GM19023 (cell line): ENCODE measurements at regions not wholly inside any gene's neighbourhood (a gene's known extent, or its start where the extent isn't known, plus 50 kb on each side); places are given as distances from the start of the nearest gene placed in this dataset.

Experiments used
- ATAC-seq: cut with Tn5 transposase; IDR thresholded peaks from one replicate; pipeline ENCODE4 v1.9.1; 2021; ENCODE audit warnings: mild to moderate bottlenecking, moderate library complexity; ENCODE audit not compliant: unreplicated experiment

GRCh38 chr3:152051501-152052404, 178.3 kb downstream of the SUCNR1 start:
- peak; percentile 63 for ATAC-seq

DNA sequence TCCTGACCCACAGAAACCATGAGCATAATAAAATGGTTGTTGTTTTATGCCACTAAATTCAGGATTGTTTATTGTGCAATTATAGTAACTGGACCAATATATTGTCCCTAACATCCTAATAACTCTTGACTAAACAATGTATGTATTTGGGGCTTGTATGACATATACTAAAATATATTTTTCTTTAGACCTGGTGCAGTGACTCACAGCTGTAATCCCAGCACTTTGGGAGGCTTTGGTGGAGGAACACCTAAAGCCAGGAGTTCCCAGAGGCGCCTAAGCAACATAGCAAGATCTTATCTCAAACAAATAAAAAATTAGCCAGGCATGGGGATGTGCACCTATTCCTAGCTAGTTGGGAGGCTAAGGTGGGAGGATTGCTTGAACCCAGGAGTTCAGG, 180.4 kb downstream of the SUCNR1 start:
- no peak for ATAC-seq

- no peak for ATAC-seq
Observed at GRCh38 chr3:152054315-152054714, 180.9 kb downstream of the SUCNR1 start.

DNA sequence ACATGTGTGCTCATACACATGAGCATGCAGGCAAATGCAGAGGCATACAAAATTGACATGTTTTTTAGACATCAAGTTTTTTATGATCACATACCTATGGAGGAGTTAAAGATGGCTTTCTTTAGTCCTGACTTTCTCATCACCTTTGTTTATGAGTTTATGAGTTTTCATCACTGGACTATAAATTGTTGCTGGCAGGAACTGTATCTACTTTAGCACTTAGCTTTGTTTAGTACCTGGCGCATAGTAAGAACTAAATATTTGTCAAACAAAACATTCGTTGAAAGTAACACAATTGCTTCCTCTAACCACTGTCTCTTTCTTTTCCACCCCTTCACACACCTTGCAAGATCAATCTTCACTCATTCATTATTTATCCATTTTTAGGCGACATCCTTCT, 182.6 kb downstream of the SUCNR1 start:
- no peak for ATAC-seq

- no peak for ATAC-seq
Observed at GRCh38 chr3:152056481-152056880, 183.0 kb downstream of the SUCNR1 start.

DNA sequence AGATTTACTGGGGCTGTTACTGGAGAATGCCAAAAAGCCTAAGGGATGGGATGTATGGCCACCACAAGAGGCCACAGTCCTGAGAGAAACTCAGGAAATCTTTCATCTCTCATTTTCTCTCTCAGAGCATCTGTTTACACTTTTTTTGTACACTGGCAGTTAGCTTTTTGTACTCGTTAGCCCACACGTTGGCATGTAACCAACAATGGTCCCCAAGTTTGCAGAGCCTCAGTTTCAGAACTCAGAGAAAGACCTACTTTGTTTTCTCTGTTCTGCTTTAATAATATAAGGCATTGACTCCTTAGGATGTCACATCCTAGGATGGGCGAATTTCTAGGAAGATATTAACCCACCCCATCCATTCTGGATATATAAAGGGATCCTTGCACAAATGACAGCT, 183.5 kb downstream of the SUCNR1 start:
- no peak for ATAC-seq

DNA sequence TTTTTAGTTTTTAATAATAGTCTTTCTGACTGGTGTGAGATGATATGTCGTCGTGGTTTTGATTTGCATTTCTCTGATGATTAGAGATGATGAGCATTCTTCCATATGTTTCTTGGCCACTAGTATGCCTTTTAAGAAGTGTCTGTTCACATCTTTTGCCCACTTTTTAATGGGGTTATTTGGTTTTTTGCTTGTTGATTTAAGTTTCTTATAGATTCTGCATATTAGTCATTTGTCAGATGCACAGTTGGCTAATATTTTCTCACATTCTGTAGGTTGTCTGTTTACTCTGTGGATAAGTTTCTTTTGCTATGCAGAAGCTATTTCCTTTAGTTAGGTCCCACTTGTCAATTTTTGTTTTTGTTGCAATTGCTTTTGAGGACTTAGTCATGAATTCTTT, 185.4 kb downstream of the SUCNR1 start:
- ATAC-seq = no peak

DNA sequence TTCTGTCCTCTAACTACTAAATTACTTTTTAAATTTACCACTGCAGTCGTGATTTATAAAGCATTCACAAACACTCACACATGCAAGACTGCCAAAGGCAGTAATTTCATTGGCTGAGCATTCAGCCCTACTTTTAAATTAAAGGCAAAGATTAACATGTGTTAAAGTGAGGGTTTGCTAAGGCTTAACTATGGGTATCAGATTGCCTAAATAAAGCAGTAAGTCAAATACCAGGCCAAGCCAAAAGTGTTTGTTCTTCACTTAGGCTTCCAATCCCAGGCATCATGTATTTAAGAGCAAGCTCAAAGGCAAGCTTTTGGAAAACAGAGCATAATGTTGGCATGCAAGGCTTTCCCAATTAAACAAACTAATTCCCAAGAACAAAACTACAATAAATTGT, 187.3 kb downstream of the SUCNR1 start:
- ATAC-seq = no peak

GRCh38 chr3:152061296-152061695, 187.9 kb downstream of the SUCNR1 start:
- ATAC-seq = no peak

DNA sequence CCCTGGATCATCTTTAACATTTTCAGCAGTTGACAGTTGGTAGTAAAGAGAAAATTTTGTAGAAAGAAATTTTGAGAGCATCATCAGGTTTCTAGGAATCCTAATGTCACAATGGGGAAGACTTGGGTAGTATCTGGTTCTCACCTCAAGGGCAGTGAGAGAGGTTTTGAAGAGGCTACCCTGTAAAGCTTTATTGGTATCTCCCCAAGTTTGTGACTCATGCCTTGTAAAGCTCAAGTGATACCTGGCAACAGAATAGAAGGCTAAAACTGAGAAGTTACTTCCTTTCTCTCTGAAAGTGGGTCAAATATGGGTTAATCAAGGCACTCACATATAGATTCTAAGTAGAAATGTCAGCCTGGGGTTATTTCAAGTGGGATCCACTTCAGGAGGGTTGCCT, 196.4 kb downstream of the SUCNR1 start:
- no peak for ATAC-seq

DNA sequence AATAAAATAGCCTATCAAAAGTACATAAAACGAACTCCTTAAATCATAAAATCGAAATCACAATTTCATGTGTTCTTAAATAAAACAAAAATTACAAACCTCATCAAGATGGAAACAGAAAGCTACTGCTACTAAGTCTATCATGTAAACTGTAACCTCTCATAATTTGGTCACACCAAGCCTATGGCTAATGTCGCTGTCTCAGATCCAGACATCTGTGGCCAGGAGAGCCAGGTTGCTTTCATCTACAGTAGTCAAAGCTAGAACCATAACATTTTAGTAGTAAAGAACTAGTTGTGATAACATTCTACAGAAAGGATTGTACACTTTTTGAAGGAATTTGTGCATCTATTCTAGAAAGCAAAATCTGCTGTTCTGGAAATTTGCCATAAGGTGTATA, 197.4 kb upstream of the MBNL1 start:
- no peak for ATAC-seq

GRCh38 chr3:152071924-152072323, 196.8 kb upstream of the MBNL1 start:
- ATAC-seq = no peak

DNA sequence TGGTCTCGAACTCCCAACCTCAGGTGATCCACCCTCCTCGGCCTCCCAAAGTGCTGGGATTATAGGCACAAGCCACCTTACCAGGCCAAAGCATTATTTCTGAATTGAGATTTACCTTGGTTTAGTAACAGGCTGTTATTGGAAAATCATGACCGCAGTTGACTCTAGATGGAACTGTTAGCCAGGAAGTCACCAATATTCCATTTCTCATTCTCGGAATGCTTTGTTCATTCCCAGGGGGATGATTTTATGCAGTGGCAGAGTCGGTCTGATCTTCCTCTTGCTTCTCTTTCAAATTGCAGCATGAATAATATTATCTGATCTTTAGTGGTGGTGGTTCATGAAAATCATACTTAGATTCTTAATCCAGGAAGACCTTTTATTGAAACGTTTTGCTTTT, 195.5 kb upstream of the MBNL1 start:
- no peak for ATAC-seq

DNA sequence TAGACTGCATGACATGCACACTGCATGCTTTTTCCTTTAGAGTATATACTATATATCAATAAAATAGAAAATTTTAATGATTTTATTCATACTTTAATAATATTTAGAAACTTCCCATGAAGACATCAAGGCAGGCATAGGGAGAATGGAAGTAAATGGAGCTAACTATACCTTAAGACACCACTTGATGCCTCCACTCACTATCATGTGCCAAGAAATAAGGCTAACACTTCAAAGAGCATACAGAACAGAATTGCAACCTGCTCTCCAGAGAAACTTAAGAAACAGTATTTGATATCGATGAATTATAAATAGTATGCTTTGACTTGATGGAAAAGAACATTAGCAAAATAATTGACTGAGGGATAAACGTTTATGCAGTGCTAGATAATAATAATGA, 192.6 kb upstream of the MBNL1 start:
- ATAC-seq = no peak

GRCh38 chr3:152079980-152080379, 188.7 kb upstream of the MBNL1 start:
- ATAC-seq = no peak

DNA sequence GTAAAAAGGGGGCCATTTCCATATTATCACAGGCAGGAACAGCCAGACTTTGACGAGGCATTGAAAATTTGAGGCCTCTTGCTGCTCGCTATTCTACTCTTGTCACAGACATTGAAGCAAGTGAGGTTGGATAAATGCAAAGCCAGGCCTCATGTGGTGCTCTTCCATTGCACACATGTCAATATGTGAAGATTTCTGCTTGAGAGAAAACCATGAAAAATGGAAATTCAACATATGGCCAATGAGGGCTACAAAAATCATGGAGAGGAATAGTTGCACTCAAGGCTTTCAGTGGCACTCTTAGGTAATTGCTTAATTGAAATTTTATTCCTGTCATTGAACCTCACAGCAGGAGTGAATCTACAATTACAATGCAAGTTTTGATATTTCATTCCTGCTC, 185.6 kb upstream of the MBNL1 start:
- no peak for ATAC-seq

- no peak for ATAC-seq
Observed at GRCh38 chr3:152084441-152085158, 184.1 kb upstream of the MBNL1 start.

GRCh38 chr3:152087153-152087552, 181.6 kb upstream of the MBNL1 start:
- ATAC-seq = no peak

GRCh38 chr3:152089528-152089927, 179.2 kb upstream of the MBNL1 start:
- ATAC-seq = no peak

GRCh38 chr3:152091725-152092124, 177.0 kb upstream of the MBNL1 start:
- ATAC-seq = no peak

GRCh38 chr3:152093901-152094300, 174.8 kb upstream of the MBNL1 start:
- no peak for ATAC-seq

DNA sequence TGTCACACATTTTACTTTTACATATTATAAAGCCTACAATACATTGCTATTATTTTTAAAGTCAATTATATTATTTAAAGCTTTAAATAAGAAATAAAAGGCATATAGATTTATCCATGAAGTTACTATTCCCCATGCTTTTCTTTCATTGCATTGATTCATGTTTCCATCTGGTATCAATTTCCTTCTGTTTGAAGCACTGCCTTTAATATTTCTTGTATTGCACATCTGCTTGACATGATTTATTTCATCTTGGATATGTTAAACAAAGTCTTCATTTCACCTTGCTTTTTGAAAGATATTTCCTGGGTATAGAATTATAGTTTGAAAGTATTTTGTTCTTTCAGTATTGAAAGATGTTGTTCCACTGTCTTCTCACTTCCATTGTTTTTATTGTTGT, 174.3 kb upstream of the MBNL1 start:
- no peak for ATAC-seq
